HG02884 (cell line): ENCODE measurements at regions not wholly inside any gene's neighbourhood (a gene's known extent, or its start where the extent isn't known, plus 50 kb on each side); places are given as distances from the start of the nearest gene placed in this dataset.
"Not testable (repeated sequence)": the region's sequence is repeated elsewhere in the genome, so short reads cannot be mapped to it uniquely, and the experiment has no call there.

Experiments used
- ATAC-seq: cut with Tn5 transposase; IDR thresholded peaks from one replicate; pipeline ENCODE4 v1.9.1; 2021; ENCODE audit warnings: mild to moderate bottlenecking, moderate library complexity; ENCODE audit not compliant: unreplicated experiment

GRCh38 chr15:39016706-39017105 lies 452.1 kb upstream of the RASGRP1 start:
- ATAC-seq = no peak

- ATAC-seq = no peak
Observed at GRCh38 chr15:39018966-39019365, 454.4 kb upstream of the RASGRP1 start.

GRCh38 chr15:39021341-39021740 lies 456.7 kb upstream of the RASGRP1 start:
- no peak for ATAC-seq

GRCh38 chr15:39022532-39023305 lies 458.1 kb upstream of the RASGRP1 start:
- ATAC-seq = no peak

- no peak for ATAC-seq
Observed at GRCh38 chr15:39025321-39025720, 460.7 kb upstream of the RASGRP1 start.

GRCh38 chr15:39025881-39026280 lies 461.3 kb upstream of the RASGRP1 start:
- ATAC-seq = no peak

- no peak for ATAC-seq
Observed at GRCh38 chr15:39028069-39028468, 463.5 kb upstream of the RASGRP1 start.

- ATAC-seq = no peak
Observed at GRCh38 chr15:39029741-39030140, 465.1 kb upstream of the RASGRP1 start.

GRCh38 chr15:39030291-39031070 lies 465.9 kb upstream of the RASGRP1 start:
- no peak for ATAC-seq

GRCh38 chr15:39031596-39031995 lies 467.0 kb upstream of the RASGRP1 start:
- ATAC-seq = no peak

GRCh38 chr15:39034816-39035215 lies 470.2 kb upstream of the RASGRP1 start:
- no peak for ATAC-seq

- ATAC-seq = not testable (repeated sequence)
Observed at GRCh38 chr15:39037611-39038010, 473.0 kb upstream of the RASGRP1 start.

GRCh38 chr15:39040861-39041260 lies 476.2 kb upstream of the RASGRP1 start:
- no peak for ATAC-seq

- no peak for ATAC-seq
Observed at GRCh38 chr15:39041979-39042495, 477.4 kb upstream of the RASGRP1 start.

GRCh38 chr15:39051626-39052322 lies 487.2 kb upstream of the RASGRP1 start:
- no peak for ATAC-seq

GRCh38 chr15:39052323-39052705 lies 487.7 kb upstream of the RASGRP1 start:
- ATAC-seq = no peak

GRCh38 chr15:39053480-39053879 lies 488.9 kb upstream of the RASGRP1 start:
- no peak for ATAC-seq

- ATAC-seq = no peak
Observed at GRCh38 chr15:39054128-39054732, 489.6 kb upstream of the RASGRP1 start.

GRCh38 chr15:39056357-39056756 lies 491.7 kb upstream of the RASGRP1 start:
- ATAC-seq = no peak

GRCh38 chr15:39058351-39059131 lies 493.9 kb upstream of the RASGRP1 start:
- ATAC-seq = no peak
